Spleen (tissue), 7 donors: ENCODE measurements at regions not wholly inside any gene's neighbourhood (a gene's known extent, or its start where the extent isn't known, plus 50 kb on each side); places are given as distances from the start of the nearest gene placed in this dataset.

Experiments used
- POLR2A ChIP-seq, 3 donors: fragments of 450-650 bp; IDR thresholded peaks; one replicate each; pipeline ENCODE4 v1.5.1; 2017; ENCODE audit warnings: antibody characterized with exemption in 3 of 3, mild to moderate bottlenecking in 1 of 3
- TF ChIP-seq, protein P1 (sequence below), 11 experiments: fragments of 200-600 bp in 7 of 11; fragments of 450-650 bp in 4 of 11; sonication (generic) in 4 of 11; IDR thresholded peaks in 8 of 11; conservative IDR thresholded peaks in 3 of 11; 1 replicate in 7 of 11; 2 replicates in 4 of 11; pipeline versions ENCODE4 v1.4.0 to v1.8.0; 2016 to 2021; ENCODE audit warnings: antibody characterized with exemption in 11 of 11, inconsistent platforms in 4 of 11, mild to moderate bottlenecking in 1 of 11
- donor health status: DM: no; HTN: no; CAD: no; lungs with moderate emphysema.
- donor health status: DM: no; HTN: no; CAD: no.
- donor health status: DM: no; HTN: no; CAD: no.

DNA sequence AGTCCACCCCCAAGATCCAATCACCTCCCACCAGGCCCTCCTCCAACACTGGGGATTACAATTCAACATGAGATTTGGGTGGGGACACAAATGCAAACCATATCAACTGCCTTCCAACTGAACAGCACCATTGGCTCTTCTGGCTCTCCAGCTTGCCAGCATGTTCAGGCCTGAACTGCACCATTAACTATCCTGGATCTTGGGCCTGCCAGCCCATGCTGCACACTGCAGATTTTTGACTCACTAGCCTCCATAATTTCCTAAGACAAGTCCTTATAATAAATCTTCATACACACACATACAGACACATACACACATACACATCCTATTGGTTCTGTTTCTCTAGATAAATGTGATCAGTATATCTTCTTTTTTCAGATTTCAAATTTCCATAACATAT is 737.1 kb upstream of the SPRY2 start:
- TF ChIP-seq, protein P1, sequence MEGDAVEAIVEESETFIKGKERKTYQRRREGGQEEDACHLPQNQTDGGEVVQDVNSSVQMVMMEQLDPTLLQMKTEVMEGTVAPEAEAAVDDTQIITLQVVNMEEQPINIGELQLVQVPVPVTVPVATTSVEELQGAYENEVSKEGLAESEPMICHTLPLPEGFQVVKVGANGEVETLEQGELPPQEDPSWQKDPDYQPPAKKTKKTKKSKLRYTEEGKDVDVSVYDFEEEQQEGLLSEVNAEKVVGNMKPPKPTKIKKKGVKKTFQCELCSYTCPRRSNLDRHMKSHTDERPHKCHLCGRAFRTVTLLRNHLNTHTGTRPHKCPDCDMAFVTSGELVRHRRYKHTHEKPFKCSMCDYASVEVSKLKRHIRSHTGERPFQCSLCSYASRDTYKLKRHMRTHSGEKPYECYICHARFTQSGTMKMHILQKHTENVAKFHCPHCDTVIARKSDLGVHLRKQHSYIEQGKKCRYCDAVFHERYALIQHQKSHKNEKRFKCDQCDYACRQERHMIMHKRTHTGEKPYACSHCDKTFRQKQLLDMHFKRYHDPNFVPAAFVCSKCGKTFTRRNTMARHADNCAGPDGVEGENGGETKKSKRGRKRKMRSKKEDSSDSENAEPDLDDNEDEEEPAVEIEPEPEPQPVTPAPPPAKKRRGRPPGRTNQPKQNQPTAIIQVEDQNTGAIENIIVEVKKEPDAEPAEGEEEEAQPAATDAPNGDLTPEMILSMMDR (IDR thresholded peaks at IDR 0.05 in 8 of 11, conservative IDR thresholded peaks at IDR 0.05 in 3 of 11), result no peak
- no peak for TF ChIP-seq POLR2A (IDR thresholded peaks at IDR 0.05)
